ENCODE measurements at regions not wholly inside any gene's neighbourhood (a gene's known extent, or its start where the extent isn't known, plus 50 kb on each side); places are given as distances from the start of the nearest gene placed in this dataset.

DNA sequence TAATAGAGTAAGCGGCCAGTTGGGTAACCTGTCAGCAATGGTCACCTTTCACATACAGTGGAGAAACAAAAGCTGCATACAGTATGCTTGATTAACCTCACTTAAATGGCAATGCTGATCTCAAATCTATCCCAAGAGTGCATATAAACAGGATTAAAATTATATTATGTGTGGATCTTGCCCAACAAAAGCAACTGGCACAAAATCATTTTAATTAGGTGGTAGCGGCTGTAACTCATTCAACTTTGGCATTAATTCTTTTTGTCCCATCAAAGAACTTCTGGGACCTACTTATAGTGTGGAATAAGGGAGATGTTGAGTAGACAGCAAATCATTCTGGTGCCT is 167.8 kb upstream of the VRK2 start:
- Histone ChIP-seq H3K36me3 (ENCODE audit: control insufficient read depth, insufficient read depth, low read length) (no peaks in the 10 kb centered on the region), H3K9me3 (ENCODE audit: control insufficient read depth, insufficient read depth, low read depth, low read length) (no peaks in the 10 kb centered on the region), H3K4me3 (ENCODE audit: low read depth in 2 of 2, low read length in 2 of 2) (peak overlapping the region in 1 of 2 experiments; percentile 33; a peak in 1 of 4 replicates), H3K4me1 (ENCODE audit: control insufficient read depth, insufficient read depth, low read length) (peaks cover 23% of the 10 kb centered on the region), H3K27me3 (ENCODE audit: control insufficient read depth, insufficient read depth, low read length) (no peaks in the 10 kb centered on the region), H3K27ac (ENCODE audit: low read length) (0 out of 2 replicates have a peak overlapping the region, but pooled peaks have one; percentile 34)
- ChIA-PET POLR2A (no interaction called here), CTCF (no interaction called here)
- ATAC-seq (no peak), DNase-seq (ENCODE audit: low read depth, low spot score) (no peak)
- in situ Hi-C loops (cut with HindIII; ENCODE audit: low pct_unique_long_range_greater_than_20kb, low sequenced_read_pairs) = no loop called here
- intact Hi-C loops (cut with micrococcal nuclease; ENCODE audit: unreplicated experiment) = no loop called here
- TF ChIP-seq SIN3A (IDR thresholded peaks at IDR 0.05; ENCODE audit: borderline replicate concordance, insufficient read depth, low read depth, low read length) = no peak
- TF ChIP-seq, protein P1, sequence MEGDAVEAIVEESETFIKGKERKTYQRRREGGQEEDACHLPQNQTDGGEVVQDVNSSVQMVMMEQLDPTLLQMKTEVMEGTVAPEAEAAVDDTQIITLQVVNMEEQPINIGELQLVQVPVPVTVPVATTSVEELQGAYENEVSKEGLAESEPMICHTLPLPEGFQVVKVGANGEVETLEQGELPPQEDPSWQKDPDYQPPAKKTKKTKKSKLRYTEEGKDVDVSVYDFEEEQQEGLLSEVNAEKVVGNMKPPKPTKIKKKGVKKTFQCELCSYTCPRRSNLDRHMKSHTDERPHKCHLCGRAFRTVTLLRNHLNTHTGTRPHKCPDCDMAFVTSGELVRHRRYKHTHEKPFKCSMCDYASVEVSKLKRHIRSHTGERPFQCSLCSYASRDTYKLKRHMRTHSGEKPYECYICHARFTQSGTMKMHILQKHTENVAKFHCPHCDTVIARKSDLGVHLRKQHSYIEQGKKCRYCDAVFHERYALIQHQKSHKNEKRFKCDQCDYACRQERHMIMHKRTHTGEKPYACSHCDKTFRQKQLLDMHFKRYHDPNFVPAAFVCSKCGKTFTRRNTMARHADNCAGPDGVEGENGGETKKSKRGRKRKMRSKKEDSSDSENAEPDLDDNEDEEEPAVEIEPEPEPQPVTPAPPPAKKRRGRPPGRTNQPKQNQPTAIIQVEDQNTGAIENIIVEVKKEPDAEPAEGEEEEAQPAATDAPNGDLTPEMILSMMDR (IDR thresholded peaks at IDR 0.05) = no peak
- TF ChIP-seq TCF7L2 (IDR thresholded peaks at IDR 0.05; ENCODE audit: low read depth, low read length) = no peak
- TF ChIP-seq, protein P2, sequence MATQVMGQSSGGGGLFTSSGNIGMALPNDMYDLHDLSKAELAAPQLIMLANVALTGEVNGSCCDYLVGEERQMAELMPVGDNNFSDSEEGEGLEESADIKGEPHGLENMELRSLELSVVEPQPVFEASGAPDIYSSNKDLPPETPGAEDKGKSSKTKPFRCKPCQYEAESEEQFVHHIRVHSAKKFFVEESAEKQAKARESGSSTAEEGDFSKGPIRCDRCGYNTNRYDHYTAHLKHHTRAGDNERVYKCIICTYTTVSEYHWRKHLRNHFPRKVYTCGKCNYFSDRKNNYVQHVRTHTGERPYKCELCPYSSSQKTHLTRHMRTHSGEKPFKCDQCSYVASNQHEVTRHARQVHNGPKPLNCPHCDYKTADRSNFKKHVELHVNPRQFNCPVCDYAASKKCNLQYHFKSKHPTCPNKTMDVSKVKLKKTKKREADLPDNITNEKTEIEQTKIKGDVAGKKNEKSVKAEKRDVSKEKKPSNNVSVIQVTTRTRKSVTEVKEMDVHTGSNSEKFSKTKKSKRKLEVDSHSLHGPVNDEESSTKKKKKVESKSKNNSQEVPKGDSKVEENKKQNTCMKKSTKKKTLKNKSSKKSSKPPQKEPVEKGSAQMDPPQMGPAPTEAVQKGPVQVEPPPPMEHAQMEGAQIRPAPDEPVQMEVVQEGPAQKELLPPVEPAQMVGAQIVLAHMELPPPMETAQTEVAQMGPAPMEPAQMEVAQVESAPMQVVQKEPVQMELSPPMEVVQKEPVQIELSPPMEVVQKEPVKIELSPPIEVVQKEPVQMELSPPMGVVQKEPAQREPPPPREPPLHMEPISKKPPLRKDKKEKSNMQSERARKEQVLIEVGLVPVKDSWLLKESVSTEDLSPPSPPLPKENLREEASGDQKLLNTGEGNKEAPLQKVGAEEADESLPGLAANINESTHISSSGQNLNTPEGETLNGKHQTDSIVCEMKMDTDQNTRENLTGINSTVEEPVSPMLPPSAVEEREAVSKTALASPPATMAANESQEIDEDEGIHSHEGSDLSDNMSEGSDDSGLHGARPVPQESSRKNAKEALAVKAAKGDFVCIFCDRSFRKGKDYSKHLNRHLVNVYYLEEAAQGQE (IDR thresholded peaks at IDR 0.05; ENCODE audit: insufficient read depth in 1 of 2, low read depth in 2 of 2, low read length in 1 of 2) = no peak
- no peak for TF ChIP-seq POLR2AphosphoS5 (IDR thresholded peaks at IDR 0.05; ENCODE audit: low read depth, low read length)
- BruUV-seq (replicated peaks) = no TSS peak

DNA sequence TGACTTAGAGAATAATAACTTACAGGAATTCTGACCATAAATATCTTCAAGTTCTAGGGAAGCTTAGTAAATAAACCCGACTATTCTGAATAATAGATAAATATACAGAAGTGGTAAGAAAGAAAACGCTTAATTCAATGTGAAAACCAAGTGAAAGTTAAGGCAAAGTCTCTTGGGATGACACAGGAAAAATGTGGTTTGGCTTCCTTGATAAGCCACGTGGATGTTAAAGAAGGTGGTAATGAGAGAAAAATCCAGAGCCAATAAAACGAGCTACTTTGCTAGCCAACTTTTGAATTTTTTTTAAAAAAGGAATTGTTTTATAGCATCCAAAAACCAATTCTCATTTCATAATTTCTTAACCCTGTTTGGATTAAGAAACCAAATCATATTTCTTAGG is 166.2 kb upstream of the VRK2 start:
- ChIA-PET CTCF (interaction anchor here (0.6 kb wide), 1 partner anchor 78 kb away, joined by 3 read pairs; no protein-coding TSS in a partner anchor), POLR2A (no interaction called here)
- Histone ChIP-seq H3K9me3 (ENCODE audit: control insufficient read depth, insufficient read depth, low read depth, low read length) (no peaks in the 10 kb centered on the region), H3K36me3 (ENCODE audit: control insufficient read depth, insufficient read depth, low read length) (no peaks in the 10 kb centered on the region), H3K4me1 (ENCODE audit: control insufficient read depth, insufficient read depth, low read length) (peaks cover 23% of the 10 kb centered on the region), H3K4me3 (ENCODE audit: low read depth in 2 of 2, low read length in 2 of 2) (no peak overlapping the region), H3K27me3 (ENCODE audit: control insufficient read depth, insufficient read depth, low read length) (no peaks in the 10 kb centered on the region), H3K27ac (ENCODE audit: low read length) (peak overlapping the region; percentile 87; the same call in 1 of the 2 replicates)
- in situ Hi-C loops (cut with HindIII; ENCODE audit: low pct_unique_long_range_greater_than_20kb, low sequenced_read_pairs) (no loop called here), intact Hi-C loops (cut with micrococcal nuclease; ENCODE audit: unreplicated experiment) (no loop called here)
- no peak for DNase-seq (ENCODE audit: low read depth, low spot score)
- BruUV-seq (replicated peaks) = no TSS peak
- no peak for TF ChIP-seq TCF7L2 (IDR thresholded peaks at IDR 0.05; ENCODE audit: low read depth, low read length)
- TF ChIP-seq POLR2AphosphoS5 (IDR thresholded peaks at IDR 0.05; ENCODE audit: low read depth, low read length) = no peak
- TF ChIP-seq, protein P2 (IDR thresholded peaks at IDR 0.05; ENCODE audit: insufficient read depth in 1 of 2, low read depth in 2 of 2, low read length in 1 of 2) = no peak
- TF ChIP-seq SIN3A (IDR thresholded peaks at IDR 0.05; ENCODE audit: borderline replicate concordance, insufficient read depth, low read depth, low read length) = no peak
- TF ChIP-seq, protein P1 (IDR thresholded peaks at IDR 0.05) = no peak
- no peak for ATAC-seq

Data from Panc1 (cell line).